A549 (cell line): ENCODE measurements at regions not wholly inside any gene's neighbourhood (a gene's known extent, or its start where the extent isn't known, plus 50 kb on each side); places are given as distances from the start of the nearest gene placed in this dataset.

ENCODE experiments used
- small RNA-seq, 6 experiments: library from RNA; depleted of rRNA; stranded (forward); fragments of <200 nt; gene quantifications; one replicate each; pipeline ENCODE3, GENCODE V24; 2012

Small RNA genes in the stretch of these regions (small RNA-seq; reads per million reads assigned to genes)
- gene MRPS36P2: 0 to 71.4 (median 0.08) reads per million in 6 experiments
